ENCODE measurements at regions not wholly inside any gene's neighbourhood (a gene's known extent, or its start where the extent isn't known, plus 50 kb on each side); places are given as distances from the start of the nearest gene placed in this dataset.

- DNase-seq, result no peak
Observed at GRCh38 chr1:193614275-193614674, 427.9 kb upstream of the B3GALT2 start.

- no peak for DNase-seq
Observed at GRCh38 chr1:193613041-193613440, 426.6 kb upstream of the B3GALT2 start.

GRCh38 chr1:193609592-193609991, 423.2 kb upstream of the B3GALT2 start:
- DNase-seq, result peak; percentile 12

- no peak for DNase-seq
Observed at GRCh38 chr1:193607787-193608186, 421.4 kb upstream of the B3GALT2 start.

GRCh38 chr1:193606035-193606434, 419.6 kb upstream of the B3GALT2 start:
- DNase-seq, result no peak

GRCh38 chr1:193602705-193603104, 416.3 kb upstream of the B3GALT2 start:
- DNase-seq, result no peak

- no peak for DNase-seq
Observed at GRCh38 chr1:193593147-193593885, 406.9 kb upstream of the B3GALT2 start.

GRCh38 chr1:193592317-193592716, 405.9 kb upstream of the B3GALT2 start:
- DNase-seq, result peak; percentile 42

GRCh38 chr1:193590102-193590501, 403.7 kb upstream of the B3GALT2 start:
- no peak for DNase-seq

- DNase-seq, result no peak
Observed at GRCh38 chr1:193589597-193590040, 403.2 kb upstream of the B3GALT2 start.

GRCh38 chr1:193588311-193589082, 402.1 kb upstream of the B3GALT2 start:
- no peak for DNase-seq

- no peak for DNase-seq
Observed at GRCh38 chr1:193584731-193585239, 398.4 kb upstream of the B3GALT2 start.

- no peak for DNase-seq
Observed at GRCh38 chr1:193581341-193581740, 394.9 kb upstream of the B3GALT2 start.

GRCh38 chr1:193580419-193580818, 394.0 kb upstream of the B3GALT2 start:
- no peak for DNase-seq

- DNase-seq, result no peak
Observed at GRCh38 chr1:193579323-193579722, 392.9 kb upstream of the B3GALT2 start.

GRCh38 chr1:193574913-193575312, 388.5 kb upstream of the B3GALT2 start:
- DNase-seq, result no peak

GRCh38 chr1:193569983-193570269, 383.5 kb upstream of the B3GALT2 start:
- no peak for DNase-seq

GRCh38 chr1:193569096-193569982, 382.9 kb upstream of the B3GALT2 start:
- peak; percentile 55 for DNase-seq

- DNase-seq, result no peak
Observed at GRCh38 chr1:193568512-193568911, 382.1 kb upstream of the B3GALT2 start.

- no peak for DNase-seq
Observed at GRCh38 chr1:193567937-193568336, 381.5 kb upstream of the B3GALT2 start.

GRCh38 chr1:193566735-193567134, 380.3 kb upstream of the B3GALT2 start:
- no peak for DNase-seq

- DNase-seq, result no peak
Observed at GRCh38 chr1:193565971-193566577, 379.7 kb upstream of the B3GALT2 start.

- no peak for DNase-seq
Observed at GRCh38 chr1:193562121-193562520, 375.7 kb upstream of the B3GALT2 start.

Measured in CD4-positive, alpha-beta T cell treated with Interleukin-21 for 1 hour (primary cell).